ENCODE measurements at regions not wholly inside any gene's neighbourhood (a gene's known extent, or its start where the extent isn't known, plus 50 kb on each side); places are given as distances from the start of the nearest gene placed in this dataset.

DNA sequence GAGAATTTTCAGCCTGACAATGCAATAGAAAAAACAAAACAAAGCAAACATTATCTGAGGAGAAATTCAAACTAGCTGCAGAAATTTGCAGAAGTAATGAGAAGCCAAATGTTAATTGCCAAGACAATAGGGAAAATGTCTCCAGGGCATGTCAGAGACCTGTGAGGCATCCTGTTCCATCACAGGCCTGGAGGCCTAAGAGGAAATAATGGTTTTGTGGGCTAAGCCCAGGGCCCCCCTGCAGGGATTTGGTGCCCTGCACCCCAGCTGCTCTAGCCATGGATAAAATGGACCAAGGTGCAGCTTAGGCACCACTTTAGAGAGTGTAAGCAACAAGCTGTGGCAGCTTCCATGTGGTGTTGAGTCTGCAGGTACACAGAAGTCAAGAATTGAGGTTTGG lies 401.2 kb upstream of the NECTIN3 start:
- TF ChIP-seq POLR2A (IDR thresholded peaks at IDR 0.05) = no peak
- TF ChIP-seq, protein P1, sequence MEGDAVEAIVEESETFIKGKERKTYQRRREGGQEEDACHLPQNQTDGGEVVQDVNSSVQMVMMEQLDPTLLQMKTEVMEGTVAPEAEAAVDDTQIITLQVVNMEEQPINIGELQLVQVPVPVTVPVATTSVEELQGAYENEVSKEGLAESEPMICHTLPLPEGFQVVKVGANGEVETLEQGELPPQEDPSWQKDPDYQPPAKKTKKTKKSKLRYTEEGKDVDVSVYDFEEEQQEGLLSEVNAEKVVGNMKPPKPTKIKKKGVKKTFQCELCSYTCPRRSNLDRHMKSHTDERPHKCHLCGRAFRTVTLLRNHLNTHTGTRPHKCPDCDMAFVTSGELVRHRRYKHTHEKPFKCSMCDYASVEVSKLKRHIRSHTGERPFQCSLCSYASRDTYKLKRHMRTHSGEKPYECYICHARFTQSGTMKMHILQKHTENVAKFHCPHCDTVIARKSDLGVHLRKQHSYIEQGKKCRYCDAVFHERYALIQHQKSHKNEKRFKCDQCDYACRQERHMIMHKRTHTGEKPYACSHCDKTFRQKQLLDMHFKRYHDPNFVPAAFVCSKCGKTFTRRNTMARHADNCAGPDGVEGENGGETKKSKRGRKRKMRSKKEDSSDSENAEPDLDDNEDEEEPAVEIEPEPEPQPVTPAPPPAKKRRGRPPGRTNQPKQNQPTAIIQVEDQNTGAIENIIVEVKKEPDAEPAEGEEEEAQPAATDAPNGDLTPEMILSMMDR (IDR thresholded peaks at IDR 0.05) = no peak

All from uterus (tissue), 2 donors.